Stomach (tissue), 4 donors: ENCODE measurements at regions not wholly inside any gene's neighbourhood (a gene's known extent, or its start where the extent isn't known, plus 50 kb on each side); places are given as distances from the start of the nearest gene placed in this dataset.

ENCODE experiments used
- CTCF ChIP-seq, 7 experiments: fragments of 450-650 bp in 4 of 7; fragments of 200-600 bp in 3 of 7; sonication (generic) in 3 of 7; IDR thresholded peaks; one replicate each; pipeline ENCODE4 v1.5.1; 2016 to 2019; ENCODE audit warnings: antibody characterized with exemption in 7 of 7, control low read depth in 2 of 7, mild to moderate bottlenecking in 1 of 7
- POLR2AphosphoS5 ChIP-seq, 3 donors: sonication (generic); formaldehyde crosslinking; IDR thresholded peaks; one replicate each; pipeline ENCODE4 v1.6.1; 2016; ENCODE audit warnings: antibody characterized with exemption in 3 of 3

GRCh38 chr11:128259816-128260215 is 327.5 kb downstream of the ETS1 start:
- no peak for TF ChIP-seq CTCF (IDR thresholded peaks at IDR 0.05)
- TF ChIP-seq POLR2AphosphoS5 (IDR thresholded peaks at IDR 0.05), result no peak
